A549 (cell line): ENCODE measurements at regions not wholly inside any gene's neighbourhood (a gene's known extent, or its start where the extent isn't known, plus 50 kb on each side); places are given as distances from the start of the nearest gene placed in this dataset.
A peak's percentile ranks its signal among the peaks of the same experiment; 100 is the strongest.

Experiments used
- ATAC-seq, 2 experiments: fragments of 200-7000 bp in 1 of 2; fragments of >200 bp in 1 of 2; cut with Nextera tagmentation in 1 of 2; cut with Tn5 transposase in 1 of 2; 3 replicates each; pipeline versions ENCODE4 v1.8.0 to v1.9.1; 2018 to 2020; ENCODE audit warnings: mild to moderate bottlenecking in 1 of 2, moderate library complexity in 1 of 2
- CTCF ChIA-PET: fragments of 300-600 bp; sonication (Branson Sonifier 250); formaldehyde crosslinking; extraction: SDS; loops from one replicate; lab custom pipeline; 2021; ENCODE audit warnings: antibody characterized with exemption, inconsistent platforms; lab: Yijun Ruan, JAX
- POLR2A ChIA-PET: fragments of 350-600 bp; formaldehyde crosslinking; extraction: SDS; loops from one replicate; lab custom pipeline; 2021; ENCODE audit warnings: antibody characterized with exemption, inconsistent platforms; lab: Yijun Ruan, JAX
- DNase-seq, 2 experiments: peaks; one replicate each; pipeline versions ENCODE4 v3.0.0 to v3.0.0-alpha.2; 2011 to 2016; ENCODE audit warnings: low read depth in 1 of 2, low spot score in 1 of 2
- FAIRE-seq: peaks from 2 replicates; lab custom pipeline; 2011; peaks lifted over from hg19 to GRCh38; lab: Jason Lieb, UNC
- H3K27ac ChIP-seq, 2 experiments: fragments of >200 bp; sonication (Bioruptor Twin); formaldehyde crosslinking; 3 replicates each; pipeline ENCODE4 v1.5.1; 2016 to 2017
- H3K4me1 ChIP-seq: fragments of >200 bp; sonication (Bioruptor Twin); formaldehyde crosslinking; 3 replicates; pipeline ENCODE4 v1.6.1; 2016
- H3K4me2 ChIP-seq: fragments of >200 bp; sonication (Bioruptor Twin); formaldehyde crosslinking; 3 replicates; pipeline ENCODE4 v1.6.1; 2016
- H3K4me3 ChIP-seq: fragments of >200 bp; sonication (Bioruptor Twin); formaldehyde crosslinking; 3 replicates; pipeline ENCODE4 v1.5.1; 2016
- H3K9me3 ChIP-seq: fragments of >200 bp; sonication (Bioruptor Twin); formaldehyde crosslinking; 3 replicates; pipeline ENCODE4 v1.6.1; 2016
- BHLHE40 ChIP-seq: IDR thresholded peaks from 2 replicates; pipeline ENCODE4 v1.6.1; 2012; ENCODE audit warnings: low read depth, low read length, inconsistent platforms
- CBX8 ChIP-seq: fragments of 200-600 bp; sonication (generic); IDR thresholded peaks from 2 replicates; pipeline ENCODE4 v1.6.1; 2016
- CEBPB ChIP-seq, 2 experiments: fragments of >200 bp in 1 of 2; sonication (Bioruptor Twin) in 1 of 2; formaldehyde crosslinking in 1 of 2; IDR thresholded peaks; 2 replicates each; pipeline ENCODE4 v1.6.1; 2012 to 2016
- CTCF ChIP-seq: fragments of >200 bp; sonication (Bioruptor Twin); formaldehyde crosslinking; IDR thresholded peaks from 3 replicates; pipeline ENCODE4 v1.5.1; 2016
- FOXS1 ChIP-seq: fragments of 250-450 bp; sonication (Bioruptor Pico); IDR thresholded peaks from 2 replicates; pipeline ENCODE4 v1.5.0; 2020; ENCODE audit warnings: mild to moderate bottlenecking, moderate library complexity
- GATA3 ChIP-seq: IDR thresholded peaks from 2 replicates; pipeline ENCODE4 v1.6.1; 2012; ENCODE audit warnings: borderline replicate concordance
- HMGXB4 ChIP-seq: fragments of 250-450 bp; sonication (Bioruptor Pico); IDR thresholded peaks from 2 replicates; pipeline ENCODE4 v1.5.0; 2021; ENCODE audit warnings: mild to moderate bottlenecking, moderate library complexity, borderline replicate concordance
- HOXB13 ChIP-seq: fragments of 250-450 bp; sonication (Bioruptor Pico); IDR thresholded peaks from 2 replicates; pipeline ENCODE4 v1.5.0; 2020; ENCODE audit warnings: low read depth, mild to moderate bottlenecking, moderate library complexity
- HOXB5 ChIP-seq: fragments of 250-450 bp; sonication (Bioruptor Pico); IDR thresholded peaks from 2 replicates; pipeline ENCODE4 v1.5.0; 2020; ENCODE audit warnings: mild to moderate bottlenecking, moderate library complexity
- MYC ChIP-seq: IDR thresholded peaks from 2 replicates; pipeline ENCODE4 v1.6.1; 2012; ENCODE audit warnings: mild to moderate bottlenecking, inconsistent platforms, low read length, improper control_type of control experiment, borderline replicate concordance
- NPAS2 ChIP-seq: fragments of 250-450 bp; sonication (Bioruptor Pico); IDR thresholded peaks from 2 replicates; pipeline ENCODE4 v1.8.0; 2022; ENCODE audit warnings: mild to moderate bottlenecking, moderate library complexity, borderline replicate concordance
- NR3C1 ChIP-seq: fragments of >200 bp; sonication (Bioruptor Twin); formaldehyde crosslinking; IDR thresholded peaks from 3 replicates; pipeline ENCODE4 v1.6.1; 2017
- PHF8 ChIP-seq: fragments of 200-600 bp; sonication (generic); IDR thresholded peaks from 2 replicates; pipeline ENCODE4 v1.6.1; 2016; ENCODE audit warnings: low read depth, mild to moderate bottlenecking, antibody characterized with exemption, moderate library complexity, borderline replicate concordance
- POLR2A ChIP-seq: IDR thresholded peaks from 2 replicates; pipeline ENCODE4 v1.6.1; 2012; ENCODE audit warnings: mild to moderate bottlenecking, low read length
- RAD21 ChIP-seq, 2 experiments: fragments of >200 bp in 1 of 2; sonication (Bioruptor Twin) in 1 of 2; formaldehyde crosslinking in 1 of 2; IDR thresholded peaks in 1 of 2; conservative IDR thresholded peaks in 1 of 2; 2 replicates in 1 of 2; 3 replicates in 1 of 2; pipeline ENCODE4 v1.6.1; 2012 to 2018; ENCODE audit warnings: inconsistent platforms in 1 of 2
- RARB ChIP-seq: fragments of 250-450 bp; sonication (Bioruptor Pico); IDR thresholded peaks from 2 replicates; pipeline ENCODE4 v1.8.0; 2021; ENCODE audit warnings: mild to moderate bottlenecking, moderate library complexity
- TFCP2L1 ChIP-seq: fragments of 250-450 bp; sonication (Bioruptor Pico); IDR thresholded peaks from 2 replicates; pipeline ENCODE4 v1.5.0; 2021; ENCODE audit warnings: mild to moderate bottlenecking
- USF2 ChIP-seq: fragments of 450-650 bp; IDR thresholded peaks from 2 replicates; pipeline ENCODE4 v1.6.1; 2014; ENCODE audit warnings: antibody characterized with exemption
- ZSCAN20 ChIP-seq: fragments of 250-450 bp; sonication (Bioruptor Pico); IDR thresholded peaks from 2 replicates; pipeline ENCODE4 v1.8.0; 2022; ENCODE audit warnings: mild to moderate bottlenecking, moderate library complexity
- WGBS: methylation state at CpG from one replicate; pipeline ENCODE4 v1.1.6; 2017; ENCODE audit errors: missing lambda C conversion rate; 5-methylcytosine and 5-hydroxymethylcytosine counted together

DNA sequence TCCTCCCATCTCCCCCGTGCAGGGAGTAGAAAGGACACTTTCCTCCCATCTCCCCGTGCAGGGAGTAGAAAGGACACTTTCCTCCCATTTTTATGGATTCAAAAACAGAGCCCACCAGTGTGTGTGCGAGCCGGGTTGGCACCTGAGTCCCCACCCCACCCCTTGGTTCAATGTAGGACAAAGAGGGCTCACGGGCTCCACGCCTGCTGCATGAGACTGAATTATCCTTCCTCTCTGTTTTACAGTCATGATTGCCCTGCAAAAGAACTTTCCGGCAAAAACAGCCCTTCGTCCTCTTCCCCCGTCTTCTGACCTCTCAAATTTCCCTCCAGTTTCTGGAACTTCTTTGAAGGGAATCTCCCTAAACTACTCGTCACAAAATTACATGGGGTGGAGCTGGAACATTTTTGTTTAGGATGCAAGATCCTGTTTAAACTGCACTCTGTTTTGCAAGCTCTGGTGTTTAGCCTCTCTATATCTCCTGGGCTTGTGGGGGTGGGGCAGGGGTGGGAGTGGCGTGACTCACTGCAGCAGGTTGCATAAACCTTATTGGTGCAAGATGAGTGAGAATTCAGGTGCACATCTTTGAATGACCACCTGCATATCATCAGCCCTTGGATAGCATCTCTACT is 99.8 kb downstream of the PSMG1 start:
- no peaks in the 10 kb centered on the region for H3K9me3 ChIP-seq
- no peak for DNase-seq
- no peak overlapping the region for H3K4me2 ChIP-seq
- WGBS, result 59% methylated on average over 11 of the region's 11 CpGs
- FAIRE-seq, result no peak
- ChIA-PET POLR2A (no interaction called here), CTCF (no interaction called here)
- no peaks in the 10 kb centered on the region for H3K4me1 ChIP-seq
- TF ChIP-seq CTCF (no peak), NR3C1 (no peak), FOXS1 (CRISPR knock-in tag) (no peak), USF2 (no peak), CEBPB (IDR thresholded peaks at IDR 0.05) (no peak), TFCP2L1 (CRISPR knock-in tag) (no peak), RAD21 (conservative IDR thresholded peaks at IDR 0.05 in 1 of 2, IDR thresholded peaks at IDR 0.05 in 1 of 2) (no peak)
- H3K27ac ChIP-seq, result no peak overlapping the region
- no peak for ATAC-seq
- no peak overlapping the region for H3K4me3 ChIP-seq

DNA sequence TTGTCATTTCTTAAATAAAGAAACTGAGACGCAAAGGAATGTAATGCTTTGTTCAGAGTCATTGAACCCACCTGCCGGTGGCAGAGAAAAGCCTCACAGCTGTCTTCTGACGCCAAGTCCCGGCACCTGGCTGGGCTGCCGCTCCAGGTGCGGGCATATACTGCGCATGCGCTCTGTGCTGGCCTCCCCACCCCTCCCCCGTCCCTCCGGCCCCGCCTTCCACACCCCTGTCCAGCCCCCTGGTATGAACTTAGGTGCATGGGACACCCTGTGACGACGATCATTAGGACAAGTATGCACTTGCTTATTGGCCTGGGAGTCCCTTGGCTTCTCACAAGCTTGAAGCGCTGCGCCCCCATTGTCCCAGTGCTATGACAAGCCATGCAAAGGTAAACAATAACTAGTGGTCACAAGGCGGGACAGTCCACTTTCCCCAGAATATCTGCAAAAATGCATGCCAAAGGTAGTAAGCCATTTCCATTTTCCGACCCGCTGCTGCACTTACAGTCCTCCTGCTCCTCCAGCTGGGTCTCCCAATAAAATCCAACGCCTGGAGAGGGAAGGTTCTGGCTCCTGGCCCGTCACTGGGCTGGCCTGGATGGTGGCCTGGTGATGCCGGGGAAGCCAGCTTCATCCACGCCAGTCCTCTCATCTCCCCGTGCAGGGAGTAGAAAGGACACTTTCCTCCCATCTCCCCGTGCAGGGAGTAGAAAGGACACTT is 100.4 kb downstream of the PSMG1 start:
- ChIA-PET CTCF (interaction anchor here (0.8 kb wide), 1 partner anchor 578 kb away, joined by 4 read pairs; no protein-coding TSS in a partner anchor), POLR2A (no interaction called here)
- FAIRE-seq, result no peak
- H3K4me2 ChIP-seq, result peak overlapping the region; percentile 25; the same call in 1 of the 3 replicates
- no peak for TF ChIP-seq TFCP2L1 (CRISPR knock-in tag)
- no peak for TF ChIP-seq RARB
- TF ChIP-seq MYC, result no peak
- TF ChIP-seq HOXB13 (CRISPR knock-in tag), result no peak
- no peak for TF ChIP-seq HMGXB4
- no peak for TF ChIP-seq NPAS2 (CRISPR knock-in tag)
- no peak for TF ChIP-seq GATA3
- TF ChIP-seq CEBPB (IDR thresholded peaks at IDR 0.05), result no peak
- no peak for TF ChIP-seq CTCF
- no peak for TF ChIP-seq ZSCAN20 (CRISPR knock-in tag)
- TF ChIP-seq CBX8, result no peak
- no peak for TF ChIP-seq BHLHE40
- TF ChIP-seq HOXB5, result no peak
- no peak for TF ChIP-seq PHF8
- no peak for TF ChIP-seq POLR2A
- 58% methylated on average over 19 of the region's 24 CpGs for WGBS
- no peaks in the 10 kb centered on the region for H3K4me1 ChIP-seq
- H3K4me3 ChIP-seq, result no peak overlapping the region
- H3K9me3 ChIP-seq, result no peaks in the 10 kb centered on the region
- no peak overlapping the region for H3K27ac ChIP-seq
- DNase-seq, result no peak
- no peak for ATAC-seq
